GM10248 (cell line): ENCODE measurements at regions not wholly inside any gene's neighbourhood (a gene's known extent, or its start where the extent isn't known, plus 50 kb on each side); places are given as distances from the start of the nearest gene placed in this dataset.

Source experiments
- CTCF ChIA-PET: fragments of 300-600 bp; sonication (Branson Sonifier 250); formaldehyde crosslinking; extraction: SDS; loops from one replicate; lab custom pipeline; 2021; ENCODE audit warnings: antibody characterized with exemption; lab: Yijun Ruan, JAX
- POLR2A ChIA-PET: fragments of 350-650 bp; sonication (Branson Sonifier 250); formaldehyde crosslinking; extraction: SDS; loops from one replicate; lab custom pipeline; 2020; ENCODE audit warnings: antibody characterized with exemption; lab: Yijun Ruan, JAX
- DNase-seq: peaks from one replicate; pipeline ENCODE4 v3.0.0; 2012; ENCODE audit errors: extremely low spot score
- TF ChIP-seq, protein P1 (sequence below): IDR thresholded peaks from 2 replicates; pipeline ENCODE4 v1.5.1; 2012; ENCODE audit warnings: mild to moderate bottlenecking, low read depth; ENCODE audit errors: extremely low read depth, missing control alignments, control extremely low read depth

- TF ChIP-seq, protein P1, sequence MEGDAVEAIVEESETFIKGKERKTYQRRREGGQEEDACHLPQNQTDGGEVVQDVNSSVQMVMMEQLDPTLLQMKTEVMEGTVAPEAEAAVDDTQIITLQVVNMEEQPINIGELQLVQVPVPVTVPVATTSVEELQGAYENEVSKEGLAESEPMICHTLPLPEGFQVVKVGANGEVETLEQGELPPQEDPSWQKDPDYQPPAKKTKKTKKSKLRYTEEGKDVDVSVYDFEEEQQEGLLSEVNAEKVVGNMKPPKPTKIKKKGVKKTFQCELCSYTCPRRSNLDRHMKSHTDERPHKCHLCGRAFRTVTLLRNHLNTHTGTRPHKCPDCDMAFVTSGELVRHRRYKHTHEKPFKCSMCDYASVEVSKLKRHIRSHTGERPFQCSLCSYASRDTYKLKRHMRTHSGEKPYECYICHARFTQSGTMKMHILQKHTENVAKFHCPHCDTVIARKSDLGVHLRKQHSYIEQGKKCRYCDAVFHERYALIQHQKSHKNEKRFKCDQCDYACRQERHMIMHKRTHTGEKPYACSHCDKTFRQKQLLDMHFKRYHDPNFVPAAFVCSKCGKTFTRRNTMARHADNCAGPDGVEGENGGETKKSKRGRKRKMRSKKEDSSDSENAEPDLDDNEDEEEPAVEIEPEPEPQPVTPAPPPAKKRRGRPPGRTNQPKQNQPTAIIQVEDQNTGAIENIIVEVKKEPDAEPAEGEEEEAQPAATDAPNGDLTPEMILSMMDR: no peak
- CTCF ChIA-PET: no interaction called here
- no peak for DNase-seq
- POLR2A ChIA-PET: no interaction called here
Observed at GRCh38 chr18:46343456-46343855, 239.3 kb downstream of the HAUS1 start.

- DNase-seq: peak; percentile 75
- POLR2A ChIA-PET: no interaction called here
Observed at GRCh38 chr18:46343931-46344372, 239.8 kb downstream of the HAUS1 start.

DNA sequence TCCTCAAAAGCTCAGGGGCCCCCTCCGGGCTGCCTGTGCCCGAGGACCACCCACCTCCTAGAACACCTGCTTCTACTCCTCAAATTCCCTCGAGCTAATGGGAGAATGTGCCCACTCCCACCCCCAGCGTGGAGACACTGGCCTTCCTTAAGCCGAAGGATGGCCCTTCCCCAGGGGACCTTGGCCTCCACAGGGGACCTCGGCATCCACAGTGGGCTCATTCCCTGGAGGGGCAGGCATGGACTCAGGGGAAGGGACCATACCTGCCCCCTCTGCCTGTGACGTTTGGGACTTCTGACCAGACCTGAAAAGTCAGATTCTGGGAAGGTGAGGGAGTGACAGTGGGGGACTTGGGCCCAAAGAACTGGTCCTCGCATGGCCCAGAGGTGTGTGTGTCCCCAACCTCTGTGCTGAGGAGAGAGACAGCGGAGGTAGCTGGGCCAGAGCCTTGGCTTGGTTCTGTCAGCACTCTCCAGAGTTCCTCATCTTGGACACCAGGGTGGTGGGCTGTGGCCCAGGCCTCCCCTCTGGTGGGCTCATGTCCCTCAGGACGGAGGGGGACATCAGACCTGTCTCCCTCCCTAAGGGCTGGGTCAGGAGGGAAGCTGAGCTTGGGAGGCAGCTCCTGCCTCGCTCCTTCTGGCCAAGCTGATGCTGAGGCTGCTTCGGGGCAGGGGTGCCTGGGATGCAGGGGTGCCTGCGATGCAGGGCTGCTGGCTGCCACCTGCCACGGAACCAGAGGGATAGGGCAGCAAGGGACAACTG, 240.4 kb downstream of the HAUS1 start:
- no peak for DNase-seq
- TF ChIP-seq, protein P1: no peak
- ChIA-PET CTCF (no interaction called here), POLR2A (no interaction called here)

More at GRCh38 chr18:46343931-46344372, 239.8 kb downstream of the HAUS1 start:
- TF ChIP-seq, protein P1: no peak
- CTCF ChIA-PET: no interaction called here

DNA sequence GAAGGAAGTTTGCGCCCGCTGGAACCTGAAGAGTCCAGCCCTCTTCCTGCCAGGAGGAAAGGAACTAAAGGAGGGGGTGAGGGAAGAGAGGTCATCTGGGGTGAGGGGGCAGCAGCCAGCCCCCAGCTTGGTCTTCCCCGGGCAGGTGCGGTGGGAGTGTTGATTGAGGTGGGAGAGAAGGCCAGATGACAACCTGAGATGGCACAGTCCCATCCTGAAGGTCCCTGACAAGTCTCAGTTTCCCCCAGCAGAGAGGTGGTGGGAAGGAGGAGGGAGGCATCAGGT, 240.9 kb downstream of the HAUS1 start:
- CTCF ChIA-PET: no interaction called here
- DNase-seq: no peak
- POLR2A ChIA-PET: no interaction called here
- TF ChIP-seq, protein P1: no peak

DNA sequence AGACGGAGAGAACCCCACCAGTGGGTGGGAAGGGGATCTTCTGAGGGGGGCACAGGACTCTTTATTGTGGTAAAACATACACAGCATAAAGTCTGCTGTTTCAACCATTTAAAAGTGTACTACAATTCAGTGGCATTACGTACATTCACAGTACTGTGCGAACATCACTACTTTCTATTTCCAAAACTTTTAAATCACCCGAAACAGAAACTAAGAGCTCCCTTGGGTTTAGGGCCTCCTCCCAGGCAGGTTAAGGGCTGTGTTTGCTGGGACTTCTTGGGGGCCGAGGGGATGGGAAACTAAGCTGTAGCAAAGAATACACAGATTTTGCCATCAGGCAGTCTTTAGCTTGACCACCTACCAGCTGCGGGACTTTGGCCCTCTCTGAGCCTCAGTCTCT, 242.0 kb downstream of the HAUS1 start:
- DNase-seq: no peak
- ChIA-PET CTCF (no interaction called here), POLR2A (no interaction called here)
- TF ChIP-seq, protein P1: no peak

- TF ChIP-seq, protein P1: no peak
- DNase-seq: no peak
- CTCF ChIA-PET: no interaction called here
- POLR2A ChIA-PET: no interaction called here
Observed at GRCh38 chr18:46346896-46347630, 242.9 kb downstream of the HAUS1 start.
